GM21390 (cell line): ENCODE measurements at regions not wholly inside any gene's neighbourhood (a gene's known extent, or its start where the extent isn't known, plus 50 kb on each side); places are given as distances from the start of the nearest gene placed in this dataset.
"Not testable (repeated sequence)": the region's sequence is repeated elsewhere in the genome, so short reads cannot be mapped to it uniquely, and the experiment has no call there.

Experiments
- ATAC-seq: cut with Tn5 transposase; IDR thresholded peaks from one replicate; pipeline ENCODE4 v1.9.1; 2021; ENCODE audit not compliant: unreplicated experiment

- ATAC-seq = no peak
These were observed 226.6 kb upstream of the KAZN start for GRCh38 chr1:14371771-14372497.

GRCh38 chr1:14372526-14372925 lies 226.0 kb upstream of the KAZN start:
- no peak for ATAC-seq

GRCh38 chr1:14373081-14373758 lies 225.3 kb upstream of the KAZN start:
- no peak for ATAC-seq

GRCh38 chr1:14375226-14375625 lies 223.3 kb upstream of the KAZN start:
- no peak for ATAC-seq

GRCh38 chr1:14377386-14377785 lies 221.1 kb upstream of the KAZN start:
- no peak for ATAC-seq

- no peak for ATAC-seq
These were observed 218.1 kb upstream of the KAZN start for GRCh38 chr1:14380408-14380807.

- no peak for ATAC-seq
These were observed 207.7 kb upstream of the KAZN start for GRCh38 chr1:14390816-14391215.

GRCh38 chr1:14392161-14392858 lies 206.2 kb upstream of the KAZN start:
- ATAC-seq = no peak

GRCh38 chr1:14392859-14393365 lies 205.6 kb upstream of the KAZN start:
- ATAC-seq = no peak

- no peak for ATAC-seq
These were observed 202.4 kb upstream of the KAZN start for GRCh38 chr1:14396100-14396499.

- ATAC-seq = no peak
These were observed 194.4 kb upstream of the KAZN start for GRCh38 chr1:14403961-14404645.

- no peak for ATAC-seq
These were observed 193.6 kb upstream of the KAZN start for GRCh38 chr1:14404862-14405301.

GRCh38 chr1:14412235-14412634 lies 186.2 kb upstream of the KAZN start:
- no peak for ATAC-seq

- no peak for ATAC-seq
These were observed 184.5 kb upstream of the KAZN start for GRCh38 chr1:14413819-14414490.

- ATAC-seq = no peak
These were observed 183.1 kb upstream of the KAZN start for GRCh38 chr1:14415396-14415795.

- ATAC-seq = not testable (repeated sequence)
These were observed 178.7 kb upstream of the KAZN start for GRCh38 chr1:14419778-14420218.

GRCh38 chr1:14420686-14421085 lies 177.8 kb upstream of the KAZN start:
- no peak for ATAC-seq

- no peak for ATAC-seq
These were observed 177.0 kb upstream of the KAZN start for GRCh38 chr1:14421295-14421976.

- no peak for ATAC-seq
These were observed 176.4 kb upstream of the KAZN start for GRCh38 chr1:14421977-14422609.
